NCI-H1105 (cell line): ENCODE measurements at regions not wholly inside any gene's neighbourhood (a gene's known extent, or its start where the extent isn't known, plus 50 kb on each side); places are given as distances from the start of the nearest gene placed in this dataset.

Experiments used
- DNase-seq: peaks from one replicate; lab custom pipeline; 2025; lab: John Stamatoyannopoulos, UW

- DNase-seq = no peak
These were observed 59.6 kb upstream of the MAMLD1 start for GRCh38 chrX:150303386-150304097.

GRCh38 chrX:150306002-150306401 is 57.1 kb upstream of the MAMLD1 start:
- DNase-seq = no peak

DNA sequence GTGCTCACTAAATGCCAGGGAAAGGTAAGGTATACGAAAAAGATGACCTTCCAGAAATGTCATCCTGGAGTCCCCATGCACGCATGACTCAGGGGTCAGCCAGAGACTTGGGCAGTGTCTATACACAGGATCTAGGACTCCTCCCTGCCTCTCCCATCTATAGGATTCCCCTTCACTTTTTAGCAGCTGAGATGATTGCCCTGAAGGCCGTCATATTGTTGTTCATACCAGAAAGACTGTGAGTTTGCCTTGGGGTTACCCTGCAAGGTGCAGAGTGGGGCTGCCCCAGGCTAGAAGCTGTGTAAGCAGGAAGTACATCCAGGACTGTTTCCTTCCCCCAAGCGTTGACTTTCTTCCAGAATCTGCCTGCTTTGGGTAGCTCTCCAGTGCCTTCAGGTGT is 55.1 kb upstream of the MAMLD1 start:
- no peak for DNase-seq

DNA sequence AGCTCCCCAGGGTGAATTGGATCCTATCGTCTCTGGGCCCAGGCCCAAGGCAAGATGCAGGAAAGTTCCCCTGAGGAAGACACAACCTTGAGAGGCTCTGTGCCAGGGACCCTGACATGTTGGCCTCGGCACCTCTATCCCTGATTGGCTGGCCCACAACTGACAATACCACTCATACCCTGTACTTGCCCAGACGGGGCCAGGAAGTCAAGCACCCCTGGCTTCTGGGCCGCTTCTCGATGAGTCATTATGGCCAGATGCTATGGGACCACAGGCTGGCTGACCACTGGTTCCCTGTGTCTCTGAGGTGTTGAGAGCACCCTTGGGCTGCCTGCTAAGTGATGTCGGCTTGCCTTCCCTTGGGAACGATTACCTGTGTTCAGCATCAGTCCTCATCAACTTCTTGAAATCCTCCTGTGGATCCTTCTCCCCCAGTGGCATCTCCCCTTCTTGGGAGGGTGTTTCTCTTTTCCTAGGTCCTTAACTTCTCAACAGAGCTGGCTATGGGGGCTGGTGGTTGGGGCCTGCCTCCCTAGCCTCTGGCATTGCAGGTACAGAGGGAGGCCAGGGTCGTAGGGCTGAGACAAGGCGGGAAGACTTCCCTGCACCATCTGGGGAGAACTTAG is 54.5 kb upstream of the MAMLD1 start:
- DNase-seq = no peak

GRCh38 chrX:150310417-150310816 is 52.7 kb upstream of the MAMLD1 start:
- no peak for DNase-seq

- no peak for DNase-seq
These were observed 52.2 kb upstream of the MAMLD1 start for GRCh38 chrX:150310881-150311280.

GRCh38 chrX:150312931-150313330 is 50.2 kb upstream of the MAMLD1 start:
- no peak for DNase-seq
